ENCODE measurements at regions not wholly inside any gene's neighbourhood (a gene's known extent, or its start where the extent isn't known, plus 50 kb on each side); places are given as distances from the start of the nearest gene placed in this dataset.

GRCh38 chr10:94137747-94138146 lies 144.0 kb downstream of the PLCE1 start:
- no peak overlapping the region for H3K27ac ChIP-seq (ENCODE audit: low read depth in 1 of 2, low read length in 2 of 2)
- no peak overlapping the region for H3K27ac Mint-ChIP-seq
- no peak for TF ChIP-seq CTCF (IDR thresholded peaks at IDR 0.05)
- H3K4me1 Mint-ChIP-seq: no peaks in the 10 kb centered on the region
- intact Hi-C loops (cut with micrococcal nuclease): no loop called here
- no peaks in the 10 kb centered on the region for H4K20me1 ChIP-seq (ENCODE audit: insufficient read depth, low read length)
- H3K27me3 ChIP-seq (ENCODE audit: control insufficient read depth in 2 of 2, insufficient read depth in 2 of 2, low read length in 2 of 2): no peaks in the 10 kb centered on the region
- H3K9me3 ChIP-seq (replicated peaks in 1 of 2; ENCODE audit: control insufficient read depth in 1 of 2, insufficient read depth in 1 of 2, low read length in 2 of 2): no peaks in the 10 kb centered on the region
- H3K79me2 ChIP-seq (ENCODE audit: insufficient read depth, low read length): no peaks in the 10 kb centered on the region
- peaks cover 0 to 10% (median 4%) of the 10 kb centered on the region in 7 donors for H3K9me3 Mint-ChIP-seq
- H3K4me2 ChIP-seq (replicated peaks; ENCODE audit: extremely low read depth, low read length, poor library complexity, severe bottlenecking): no peak overlapping the region
- no peak overlapping the region for H3K4me3 ChIP-seq (replicated peaks in 1 of 3; ENCODE audit: low read depth in 2 of 3, low read length in 3 of 3)
- H3K27me3 Mint-ChIP-seq (ENCODE audit: low read depth in 3 of 3): peaks cover 0 to 2% (median 1%) of the 10 kb centered on the region in 3 donors
- no peaks in the 10 kb centered on the region for H3K4me1 ChIP-seq (ENCODE audit: control insufficient read depth in 1 of 2, insufficient read depth in 2 of 2, low read length in 2 of 2)
- H3K9ac ChIP-seq (ENCODE audit: insufficient read depth, low read length, poor library complexity, severe bottlenecking): no peak overlapping the region
- DNase-seq: no peak
- H3K36me3 Mint-ChIP-seq: no peaks in the 10 kb centered on the region
- H3K4me3 Mint-ChIP-seq: no peak overlapping the region
- 92% methylated on average over 2 of the region's 2 CpGs for WGBS (ENCODE audit: insufficient coverage)
- H3K36me3 ChIP-seq (replicated peaks in 1 of 2; ENCODE audit: control insufficient read depth in 1 of 2, insufficient read depth in 2 of 2, low read length in 2 of 2): no peaks in the 10 kb centered on the region
- no peak overlapping the region for H2AFZ ChIP-seq (ENCODE audit: insufficient read depth, low read depth, low read length, poor library complexity, severe bottlenecking)

DNA sequence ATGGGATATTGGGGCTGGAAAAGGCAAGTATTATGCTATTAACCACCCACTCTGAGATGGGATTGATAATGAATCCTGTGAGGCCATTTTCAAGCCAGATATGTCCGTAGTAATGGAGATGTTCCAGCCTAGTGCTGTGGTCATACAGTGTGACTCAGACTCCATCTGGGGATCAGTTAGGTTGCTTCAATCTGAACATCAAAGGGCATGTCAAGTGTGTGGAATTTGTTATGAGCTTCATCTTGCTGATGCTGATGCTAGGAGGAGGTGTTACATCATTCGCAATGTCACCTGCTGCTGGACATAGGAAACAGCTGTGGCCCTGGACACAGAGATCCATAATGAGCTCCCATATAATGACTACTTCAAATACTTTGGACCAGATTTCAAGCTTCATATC lies 144.7 kb downstream of the PLCE1 start:
- Mint-ChIP-seq H3K4me3 (no peak overlapping the region), H3K36me3 (no peaks in the 10 kb centered on the region), H3K27me3 (ENCODE audit: low read depth in 3 of 3) (peaks cover 0 to 2% (median 1%) of the 10 kb centered on the region in 3 donors), H3K9me3 (peaks cover 0 to 10% (median 4%) of the 10 kb centered on the region in 7 donors), H3K27ac (no peak overlapping the region), H3K4me1 (no peaks in the 10 kb centered on the region)
- no peak overlapping the region for H3K4me3 ChIP-seq (replicated peaks in 1 of 3; ENCODE audit: low read depth in 2 of 3, low read length in 3 of 3)
- H3K27me3 ChIP-seq (ENCODE audit: control insufficient read depth in 2 of 2, insufficient read depth in 2 of 2, low read length in 2 of 2): no peaks in the 10 kb centered on the region
- H2AFZ ChIP-seq (ENCODE audit: insufficient read depth, low read depth, low read length, poor library complexity, severe bottlenecking): no peak overlapping the region
- H3K4me1 ChIP-seq (ENCODE audit: control insufficient read depth in 1 of 2, insufficient read depth in 2 of 2, low read length in 2 of 2): no peaks in the 10 kb centered on the region
- intact Hi-C loops (cut with micrococcal nuclease): no loop called here
- no peak for DNase-seq
- H3K79me2 ChIP-seq (ENCODE audit: insufficient read depth, low read length): no peaks in the 10 kb centered on the region
- no peak overlapping the region for H3K4me2 ChIP-seq (replicated peaks; ENCODE audit: extremely low read depth, low read length, poor library complexity, severe bottlenecking)
- no peak for TF ChIP-seq CTCF (IDR thresholded peaks at IDR 0.05)
- H3K9me3 ChIP-seq (replicated peaks in 1 of 2; ENCODE audit: control insufficient read depth in 1 of 2, insufficient read depth in 1 of 2, low read length in 2 of 2): no peaks in the 10 kb centered on the region
- H4K20me1 ChIP-seq (ENCODE audit: insufficient read depth, low read length): no peaks in the 10 kb centered on the region
- H3K9ac ChIP-seq (ENCODE audit: insufficient read depth, low read length, poor library complexity, severe bottlenecking): no peak overlapping the region
- no peaks in the 10 kb centered on the region for H3K36me3 ChIP-seq (replicated peaks in 1 of 2; ENCODE audit: control insufficient read depth in 1 of 2, insufficient read depth in 2 of 2, low read length in 2 of 2)
- H3K27ac ChIP-seq (ENCODE audit: low read depth in 1 of 2, low read length in 2 of 2): no peak overlapping the region
- WGBS (ENCODE audit: insufficient coverage): 100% methylated on average over 1 of the region's 2 CpGs

All from CD14-positive monocyte (primary cell).